ENCODE measurements at regions not wholly inside any gene's neighbourhood (a gene's known extent, or its start where the extent isn't known, plus 50 kb on each side); places are given as distances from the start of the nearest gene placed in this dataset.

DNA sequence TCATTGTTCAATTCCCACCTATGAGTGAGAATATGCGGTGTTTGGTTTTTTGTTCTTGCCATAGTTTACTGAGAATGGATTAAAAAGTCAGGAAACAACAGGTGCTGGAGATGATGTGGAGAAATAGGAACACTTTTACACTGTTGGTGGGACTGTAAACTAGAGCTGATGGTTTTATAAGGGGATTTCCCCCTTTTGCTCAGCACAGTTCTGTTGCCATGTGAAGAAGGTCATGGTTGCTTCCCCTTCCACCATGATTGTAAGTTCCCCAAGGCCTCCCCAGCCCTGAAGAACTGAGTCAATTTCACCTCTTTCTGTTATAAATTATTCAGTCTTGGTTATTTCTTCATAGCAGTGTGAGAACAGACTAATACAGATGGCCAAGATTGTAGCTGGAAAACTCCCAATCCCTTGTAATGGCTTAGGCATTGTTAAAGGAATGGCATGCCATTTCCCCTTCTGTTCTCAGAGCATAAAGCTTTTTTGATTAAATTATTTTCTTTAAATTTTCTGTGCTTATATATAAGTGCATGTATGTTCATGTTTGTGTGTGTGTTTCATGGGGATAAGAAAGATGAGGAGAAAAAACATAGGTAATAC, 144.8 kb downstream of the BACH1 start:
- Histone ChIP-seq H3K27me3 (replicated peaks; ENCODE audit: control insufficient read depth, insufficient read depth, low read length) (no peaks in the 10 kb centered on the region), H3K9me3 (ENCODE audit: control insufficient read depth, low read length) (peaks cover 2% of the 10 kb centered on the region), H3K4me3 (ENCODE audit: low read length) (no peak overlapping the region), H3K4me1 (ENCODE audit: control insufficient read depth, insufficient read depth, low read length) (peaks cover 6% of the 10 kb centered on the region), H3K9ac (ENCODE audit: low read length) (no peak overlapping the region), H3K36me3 (ENCODE audit: control insufficient read depth, insufficient read depth, low read length, severe bottlenecking) (no peaks in the 10 kb centered on the region)
- DNase-seq (ENCODE audit: low read depth) = peak; percentile 8

- H3K9me3 ChIP-seq (ENCODE audit: control insufficient read depth, low read length) = peaks cover 12% of the 10 kb centered on the region
- no peaks in the 10 kb centered on the region for H3K27me3 ChIP-seq (replicated peaks; ENCODE audit: control insufficient read depth, insufficient read depth, low read length)
- no peaks in the 10 kb centered on the region for H3K4me1 ChIP-seq (ENCODE audit: control insufficient read depth, insufficient read depth, low read length)
- H3K4me3 ChIP-seq (ENCODE audit: low read length) = no peak overlapping the region
- DNase-seq (ENCODE audit: low read depth) = no peak
- H3K9ac ChIP-seq (ENCODE audit: low read length) = no peak overlapping the region
- no peaks in the 10 kb centered on the region for H3K36me3 ChIP-seq (ENCODE audit: control insufficient read depth, insufficient read depth, low read length, severe bottlenecking)
These were observed 150.0 kb downstream of the BACH1 start for GRCh38 chr21:29448766-29449165.

GRCh38 chr21:29449306-29449950, 150.7 kb downstream of the BACH1 start:
- H3K9me3 ChIP-seq (ENCODE audit: control insufficient read depth, low read length) = peaks cover 12% of the 10 kb centered on the region

GRCh38 chr21:29450058-29450457, 151.3 kb downstream of the BACH1 start:
- H3K9ac ChIP-seq (ENCODE audit: low read length) = no peak overlapping the region
- peaks cover 12% of the 10 kb centered on the region for H3K9me3 ChIP-seq (ENCODE audit: control insufficient read depth, low read length)
- no peak overlapping the region for H3K4me3 ChIP-seq (ENCODE audit: low read length)
- DNase-seq (ENCODE audit: low read depth) = no peak
- H3K4me1 ChIP-seq (ENCODE audit: control insufficient read depth, insufficient read depth, low read length) = no peaks in the 10 kb centered on the region
- no peaks in the 10 kb centered on the region for H3K36me3 ChIP-seq (ENCODE audit: control insufficient read depth, insufficient read depth, low read length, severe bottlenecking)
- no peaks in the 10 kb centered on the region for H3K27me3 ChIP-seq (replicated peaks; ENCODE audit: control insufficient read depth, insufficient read depth, low read length)

More at GRCh38 chr21:29449306-29449950, 150.7 kb downstream of the BACH1 start:
- Histone ChIP-seq H3K4me3 (ENCODE audit: low read length) (no peak overlapping the region), H3K4me1 (ENCODE audit: control insufficient read depth, insufficient read depth, low read length) (no peaks in the 10 kb centered on the region), H3K27me3 (replicated peaks; ENCODE audit: control insufficient read depth, insufficient read depth, low read length) (no peaks in the 10 kb centered on the region), H3K36me3 (ENCODE audit: control insufficient read depth, insufficient read depth, low read length, severe bottlenecking) (no peaks in the 10 kb centered on the region), H3K9ac (ENCODE audit: low read length) (no peak overlapping the region)
- DNase-seq (ENCODE audit: low read depth) = no peak

DNA sequence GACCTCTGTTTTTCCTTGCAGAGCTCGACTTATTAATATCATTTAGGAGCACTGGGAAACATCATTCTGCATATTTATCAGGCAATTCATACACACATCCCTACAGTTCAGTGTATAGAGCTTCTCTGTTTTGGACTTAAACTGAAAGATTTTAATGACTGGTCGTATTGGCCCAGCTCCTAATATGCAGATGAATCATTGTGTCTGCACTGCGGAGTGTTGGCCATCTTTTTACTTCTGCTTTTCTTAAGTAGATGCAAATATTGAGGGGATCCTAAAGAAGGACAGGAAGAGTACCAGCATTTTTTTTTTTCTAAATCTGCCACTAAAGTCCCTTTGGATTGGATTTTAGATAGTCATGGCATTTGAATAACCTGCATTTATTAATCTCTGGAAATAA, 154.8 kb downstream of the BACH1 start:
- H3K36me3 ChIP-seq (ENCODE audit: control insufficient read depth, insufficient read depth, low read length, severe bottlenecking) = no peaks in the 10 kb centered on the region
- no peaks in the 10 kb centered on the region for H3K4me1 ChIP-seq (ENCODE audit: control insufficient read depth, insufficient read depth, low read length)
- no peak overlapping the region for H3K9ac ChIP-seq (ENCODE audit: low read length)
- no peak overlapping the region for H3K4me3 ChIP-seq (ENCODE audit: low read length)
- peaks cover 10% of the 10 kb centered on the region for H3K9me3 ChIP-seq (ENCODE audit: control insufficient read depth, low read length)
- DNase-seq (ENCODE audit: low read depth) = no peak
- no peaks in the 10 kb centered on the region for H3K27me3 ChIP-seq (replicated peaks; ENCODE audit: control insufficient read depth, insufficient read depth, low read length)

DNA sequence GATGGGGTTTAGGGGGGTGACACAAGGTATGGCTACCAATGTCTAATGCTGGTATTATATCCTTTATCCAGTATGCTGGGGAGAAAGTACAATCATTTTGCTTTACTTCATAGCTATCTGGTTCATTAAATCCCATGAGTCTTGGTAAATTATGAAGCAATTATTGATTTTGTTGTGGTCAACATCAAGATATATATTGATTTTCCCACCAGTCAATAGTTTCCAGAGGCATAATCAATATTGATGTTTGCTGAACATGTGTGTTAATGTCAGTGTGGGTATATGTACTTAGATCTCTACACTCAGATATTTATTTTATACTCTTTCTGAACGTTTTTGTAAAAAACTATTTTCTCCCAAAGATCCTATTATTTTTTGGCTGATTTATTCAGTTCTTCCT, 155.5 kb downstream of the BACH1 start:
- no peaks in the 10 kb centered on the region for H3K27me3 ChIP-seq (replicated peaks; ENCODE audit: control insufficient read depth, insufficient read depth, low read length)
- peaks cover 3% of the 10 kb centered on the region for H3K9me3 ChIP-seq (ENCODE audit: control insufficient read depth, low read length)
- H3K4me3 ChIP-seq (ENCODE audit: low read length) = no peak overlapping the region
- no peak for DNase-seq (ENCODE audit: low read depth)
- no peak overlapping the region for H3K9ac ChIP-seq (ENCODE audit: low read length)
- no peaks in the 10 kb centered on the region for H3K4me1 ChIP-seq (ENCODE audit: control insufficient read depth, insufficient read depth, low read length)
- no peaks in the 10 kb centered on the region for H3K36me3 ChIP-seq (ENCODE audit: control insufficient read depth, insufficient read depth, low read length, severe bottlenecking)

GRCh38 chr21:29462479-29462878, 163.8 kb downstream of the BACH1 start:
- Histone ChIP-seq H3K4me1 (ENCODE audit: control insufficient read depth, insufficient read depth, low read length) (no peaks in the 10 kb centered on the region), H3K4me3 (ENCODE audit: low read length) (no peak overlapping the region), H3K36me3 (ENCODE audit: control insufficient read depth, insufficient read depth, low read length, severe bottlenecking) (no peaks in the 10 kb centered on the region), H3K27me3 (replicated peaks; ENCODE audit: control insufficient read depth, insufficient read depth, low read length) (no peaks in the 10 kb centered on the region), H3K9ac (ENCODE audit: low read length) (no peak overlapping the region), H3K9me3 (ENCODE audit: control insufficient read depth, low read length) (no peaks in the 10 kb centered on the region)
- no peak for DNase-seq (ENCODE audit: low read depth)

- Histone ChIP-seq H3K9me3 (ENCODE audit: control insufficient read depth, low read length) (no peaks in the 10 kb centered on the region), H3K4me1 (ENCODE audit: control insufficient read depth, insufficient read depth, low read length) (no peaks in the 10 kb centered on the region), H3K27me3 (replicated peaks; ENCODE audit: control insufficient read depth, insufficient read depth, low read length) (no peaks in the 10 kb centered on the region), H3K9ac (ENCODE audit: low read length) (no peak overlapping the region), H3K4me3 (ENCODE audit: low read length) (no peak overlapping the region), H3K36me3 (ENCODE audit: control insufficient read depth, insufficient read depth, low read length, severe bottlenecking) (no peaks in the 10 kb centered on the region)
- no peak for DNase-seq (ENCODE audit: low read depth)
These were observed 166.8 kb downstream of the BACH1 start for GRCh38 chr21:29465546-29465945.

DNA sequence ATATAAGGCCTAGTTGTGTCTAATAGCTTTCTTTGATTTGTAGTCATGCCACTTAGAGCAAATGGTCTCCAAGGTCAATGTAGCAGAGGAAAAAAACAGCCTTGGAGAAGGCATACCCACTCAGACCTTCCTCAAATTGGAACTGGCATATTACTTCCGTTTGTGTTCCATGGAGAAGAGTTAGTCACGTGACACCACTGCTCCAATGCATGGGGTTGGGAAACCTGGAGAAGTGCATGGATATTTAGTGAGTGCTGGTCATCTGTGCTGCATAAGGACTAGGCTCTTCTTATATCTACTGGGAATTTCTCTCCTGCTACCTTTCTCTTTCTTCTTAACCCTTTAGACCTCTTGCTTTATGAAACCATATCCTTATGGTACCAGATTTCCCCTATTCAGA, 167.8 kb downstream of the BACH1 start:
- H3K36me3 ChIP-seq (ENCODE audit: control insufficient read depth, insufficient read depth, low read length, severe bottlenecking) = no peaks in the 10 kb centered on the region
- no peak overlapping the region for H3K4me3 ChIP-seq (ENCODE audit: low read length)
- H3K9me3 ChIP-seq (ENCODE audit: control insufficient read depth, low read length) = no peaks in the 10 kb centered on the region
- no peaks in the 10 kb centered on the region for H3K4me1 ChIP-seq (ENCODE audit: control insufficient read depth, insufficient read depth, low read length)
- no peaks in the 10 kb centered on the region for H3K27me3 ChIP-seq (replicated peaks; ENCODE audit: control insufficient read depth, insufficient read depth, low read length)
- H3K9ac ChIP-seq (ENCODE audit: low read length) = no peak overlapping the region
- no peak for DNase-seq (ENCODE audit: low read depth)

DNA sequence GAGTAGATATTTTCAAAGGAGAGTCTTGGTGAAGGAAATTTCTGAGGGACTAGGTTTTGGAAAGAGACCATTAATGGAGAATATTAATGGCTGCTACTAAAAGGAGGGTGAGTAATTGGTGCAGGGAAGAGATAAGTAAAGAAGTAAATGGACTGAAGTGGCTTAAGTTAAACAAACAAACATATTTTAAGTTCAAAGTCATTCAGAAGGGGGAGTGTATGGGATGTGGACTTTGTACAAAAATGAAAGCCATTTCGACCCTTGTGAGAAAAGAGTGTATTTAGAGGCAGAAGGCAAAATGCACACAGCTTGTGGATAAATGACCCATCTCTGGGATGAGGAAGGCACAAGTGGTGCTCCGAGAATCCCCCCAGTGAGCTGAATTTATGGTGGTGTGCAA, 171.7 kb downstream of the BACH1 start:
- Histone ChIP-seq H3K4me1 (ENCODE audit: control insufficient read depth, insufficient read depth, low read length) (no peaks in the 10 kb centered on the region), H3K4me3 (ENCODE audit: low read length) (no peak overlapping the region), H3K9me3 (ENCODE audit: control insufficient read depth, low read length) (peaks cover 3% of the 10 kb centered on the region), H3K9ac (ENCODE audit: low read length) (no peak overlapping the region), H3K36me3 (ENCODE audit: control insufficient read depth, insufficient read depth, low read length, severe bottlenecking) (no peaks in the 10 kb centered on the region), H3K27me3 (replicated peaks; ENCODE audit: control insufficient read depth, insufficient read depth, low read length) (no peaks in the 10 kb centered on the region)
- no peak for DNase-seq (ENCODE audit: low read depth)

- no peak overlapping the region for H3K4me3 ChIP-seq (ENCODE audit: low read length)
- H3K9ac ChIP-seq (ENCODE audit: low read length) = no peak overlapping the region
- H3K4me1 ChIP-seq (ENCODE audit: control insufficient read depth, insufficient read depth, low read length) = no peaks in the 10 kb centered on the region
These were observed 175.1 kb downstream of the BACH1 start for GRCh38 chr21:29473808-29474207.

GRCh38 chr21:29475329-29475728, 176.6 kb downstream of the BACH1 start:
- Histone ChIP-seq H3K9ac (ENCODE audit: low read length) (no peak overlapping the region), H3K27me3 (replicated peaks; ENCODE audit: control insufficient read depth, insufficient read depth, low read length) (no peaks in the 10 kb centered on the region), H3K4me3 (ENCODE audit: low read length) (no peak overlapping the region), H3K36me3 (ENCODE audit: control insufficient read depth, insufficient read depth, low read length, severe bottlenecking) (no peaks in the 10 kb centered on the region), H3K9me3 (ENCODE audit: control insufficient read depth, low read length) (peaks cover 3% of the 10 kb centered on the region), H3K4me1 (ENCODE audit: control insufficient read depth, insufficient read depth, low read length) (no peaks in the 10 kb centered on the region)
- no peak for DNase-seq (ENCODE audit: low read depth)

More at GRCh38 chr21:29473808-29474207, 175.1 kb downstream of the BACH1 start:
- no peak for DNase-seq (ENCODE audit: low read depth)
- Histone ChIP-seq H3K36me3 (ENCODE audit: control insufficient read depth, insufficient read depth, low read length, severe bottlenecking) (no peaks in the 10 kb centered on the region), H3K27me3 (replicated peaks; ENCODE audit: control insufficient read depth, insufficient read depth, low read length) (no peaks in the 10 kb centered on the region), H3K9me3 (ENCODE audit: control insufficient read depth, low read length) (peaks cover 3% of the 10 kb centered on the region)
